Nephron progenitor cell (in vitro differentiated cells): ENCODE measurements at regions not wholly inside any gene's neighbourhood (a gene's known extent, or its start where the extent isn't known, plus 50 kb on each side); places are given as distances from the start of the nearest gene placed in this dataset.
A peak's percentile ranks its signal among the peaks of the same experiment; 100 is the strongest.

Experiments used
- DNase-seq: peaks from one replicate; pipeline ENCODE4 v3.0.0; 2021
- H3K27ac Mint-ChIP-seq: 2 replicates; pipeline ENCODE4 v1.8.0; 2021; ENCODE audit warnings: mild to moderate bottlenecking, moderate library complexity, mixed read lengths
- H3K27me3 Mint-ChIP-seq: 2 replicates; pipeline ENCODE4 v1.8.0; 2021; ENCODE audit warnings: mild to moderate bottlenecking, low read depth, mixed read lengths; ENCODE audit not compliant: poor library complexity
- H3K36me3 Mint-ChIP-seq: 2 replicates; pipeline ENCODE4 v1.8.0; 2021; ENCODE audit warnings: low read depth, mixed read lengths
- H3K4me1 Mint-ChIP-seq: 2 replicates; pipeline ENCODE4 v1.8.0; 2021; ENCODE audit warnings: mixed read lengths
- H3K4me3 Mint-ChIP-seq: 2 replicates; pipeline ENCODE4 v1.8.0; 2021; ENCODE audit warnings: mild to moderate bottlenecking, moderate library complexity, mixed read lengths
- H3K9me3 Mint-ChIP-seq: 2 replicates; pipeline ENCODE4 v1.8.0; 2021; ENCODE audit warnings: mild to moderate bottlenecking, moderate library complexity, mixed read lengths
- CTCF ChIP-seq: fragments of 200-600 bp; sonication (generic); IDR thresholded peaks from 2 replicates; pipeline ENCODE4 v1.5.0; 2021; ENCODE audit warnings: antibody characterized with exemption

GRCh38 chr3:145798696-145799537, 362.1 kb downstream of the PLOD2 start:
- no peak for DNase-seq
- TF ChIP-seq CTCF, result no peak
- Mint-ChIP-seq H3K4me3 (no peak overlapping the region), H3K27ac (no peak overlapping the region), H3K36me3 (no peaks in the 10 kb centered on the region), H3K27me3 (no peaks in the 10 kb centered on the region), H3K4me1 (no peaks in the 10 kb centered on the region), H3K9me3 (peaks cover 17% of the 10 kb centered on the region)

- TF ChIP-seq CTCF, result no peak
- no peak overlapping the region for H3K27ac Mint-ChIP-seq
- H3K4me3 Mint-ChIP-seq, result no peak overlapping the region
- no peak for DNase-seq
- H3K9me3 Mint-ChIP-seq, result no peaks in the 10 kb centered on the region
- H3K4me1 Mint-ChIP-seq, result no peaks in the 10 kb centered on the region
- no peaks in the 10 kb centered on the region for H3K36me3 Mint-ChIP-seq
- no peaks in the 10 kb centered on the region for H3K27me3 Mint-ChIP-seq
Measured at GRCh38 chr3:145801696-145802095, 359.3 kb downstream of the PLOD2 start.

- H3K9me3 Mint-ChIP-seq, result no peaks in the 10 kb centered on the region
- H3K27me3 Mint-ChIP-seq, result no peaks in the 10 kb centered on the region
- no peaks in the 10 kb centered on the region for H3K4me1 Mint-ChIP-seq
- DNase-seq, result no peak
- H3K36me3 Mint-ChIP-seq, result no peaks in the 10 kb centered on the region
- no peak overlapping the region for H3K4me3 Mint-ChIP-seq
- peak; percentile 21 for TF ChIP-seq CTCF
- no peak overlapping the region for H3K27ac Mint-ChIP-seq
Measured at GRCh38 chr3:145807990-145808389, 353.0 kb downstream of the PLOD2 start.

- Mint-ChIP-seq H3K27me3 (no peaks in the 10 kb centered on the region), H3K4me3 (no peak overlapping the region), H3K4me1 (no peaks in the 10 kb centered on the region), H3K36me3 (no peaks in the 10 kb centered on the region), H3K9me3 (no peaks in the 10 kb centered on the region), H3K27ac (no peak overlapping the region)
- TF ChIP-seq CTCF, result no peak
- DNase-seq, result no peak
Measured at GRCh38 chr3:145812391-145812790, 348.6 kb downstream of the PLOD2 start.

GRCh38 chr3:145815707-145816413, 345.1 kb downstream of the PLOD2 start:
- no peak for DNase-seq
- H3K4me1 Mint-ChIP-seq, result no peaks in the 10 kb centered on the region
- H3K9me3 Mint-ChIP-seq, result peaks cover 7% of the 10 kb centered on the region
- H3K27me3 Mint-ChIP-seq, result no peaks in the 10 kb centered on the region
- TF ChIP-seq CTCF, result no peak
- no peaks in the 10 kb centered on the region for H3K36me3 Mint-ChIP-seq
- no peak overlapping the region for H3K4me3 Mint-ChIP-seq
- H3K27ac Mint-ChIP-seq, result no peak overlapping the region
